Esophagus muscularis mucosa (tissue), 4 donors: ENCODE measurements at regions not wholly inside any gene's neighbourhood (a gene's known extent, or its start where the extent isn't known, plus 50 kb on each side); places are given as distances from the start of the nearest gene placed in this dataset.

Experiments
- DNase-seq: peaks from one replicate; pipeline ENCODE4 v3.0.0-alpha.2; 2017; ENCODE audit errors: extremely low spot score
- H3K27ac ChIP-seq, 4 donors: fragments of 200-600 bp; sonication (generic); replicated peaks in 1 of 4; 1 replicate in 3 of 4; 2 replicates in 1 of 4; pipeline ENCODE4 v1.5.1; 2016 to 2019; ENCODE audit warnings: mild to moderate bottlenecking in 1 of 4
- H3K27me3 ChIP-seq, 4 donors: fragments of 200-600 bp; sonication (generic); one replicate each; pipeline versions ENCODE4 v1.5.1 to v1.6.0; 2016 to 2019
- H3K36me3 ChIP-seq, 4 donors: fragments of 200-600 bp; sonication (generic); one replicate each; pipeline ENCODE4 v1.5.1; 2016 to 2019
- H3K4me1 ChIP-seq, 4 donors: fragments of 200-600 bp; sonication (generic); one replicate each; pipeline ENCODE4 v1.5.1; 2016 to 2019
- H3K4me3 ChIP-seq, 4 donors: fragments of 200-600 bp; sonication (generic); 1 replicate in 2 of 4; 2 replicates in 2 of 4; pipeline ENCODE4 v1.5.1; 2016 to 2019; ENCODE audit warnings: mild to moderate bottlenecking in 4 of 4, moderate library complexity in 1 of 4
- H3K9me3 ChIP-seq, 4 donors: fragments of 200-600 bp; sonication (generic); 1 replicate in 3 of 4; 2 replicates in 1 of 4; pipeline ENCODE4 v1.5.1; 2016 to 2019
- EP300 ChIP-seq: sonication (generic); formaldehyde crosslinking; IDR thresholded peaks from one replicate; pipeline ENCODE4 v1.6.1; 2017; ENCODE audit warnings: antibody characterized with exemption
- POLR2A ChIP-seq: fragments of 450-650 bp; IDR thresholded peaks from one replicate; pipeline ENCODE4 v1.6.1; 2017; ENCODE audit warnings: antibody characterized with exemption, moderate library complexity, mild to moderate bottlenecking, low read depth
- POLR2AphosphoS5 ChIP-seq, 2 donors: sonication (generic); formaldehyde crosslinking; IDR thresholded peaks; one replicate each; pipeline ENCODE4 v1.6.1; 2017; ENCODE audit warnings: antibody characterized with exemption in 2 of 2
- WGBS: methylation state at CpG from one replicate; pipeline ENCODE4 v1.1.5; 2018; 5-methylcytosine and 5-hydroxymethylcytosine counted together
- intact Hi-C: fragments of 100-400 bp; cut with DNase I; formaldehyde crosslinking; loops from one replicate; pipeline ENCODE4 v1.15.1; 2023
- TF ChIP-seq, protein P1 (sequence below), 3 experiments: fragments of 200-600 bp in 2 of 3; fragments of 450-650 bp in 1 of 3; sonication (generic) in 2 of 3; IDR thresholded peaks; one replicate each; pipeline ENCODE4 v1.5.1; 2017 to 2019; ENCODE audit warnings: antibody characterized with exemption in 3 of 3, mild to moderate bottlenecking in 2 of 3, moderate library complexity in 1 of 3

DNA sequence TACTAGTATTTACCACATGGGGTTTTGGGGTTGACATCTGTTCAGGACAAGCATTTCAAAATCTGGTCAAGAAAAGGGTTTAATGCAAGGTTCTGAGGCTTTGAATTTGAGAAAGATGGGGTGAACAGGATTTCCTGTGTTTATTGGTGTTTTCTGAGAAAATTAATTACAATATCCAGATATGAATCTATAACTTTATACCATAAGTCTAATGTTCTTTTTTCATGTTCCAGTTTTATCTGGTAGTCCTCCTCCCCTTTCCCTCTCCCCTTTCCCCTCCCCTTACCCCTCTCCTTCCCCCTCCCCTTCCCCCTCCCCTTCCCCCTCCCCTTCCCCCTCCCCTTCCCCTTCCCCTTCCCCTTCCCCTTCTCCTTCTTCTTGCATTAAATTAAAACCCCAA lies 1518.2 kb upstream of the TMEFF2 start:
- H3K36me3 ChIP-seq = no peaks in the 10 kb centered on the region
- H3K4me3 ChIP-seq = no peak overlapping the region
- DNase-seq = no peak
- intact Hi-C loops = no loop called here
- TF ChIP-seq POLR2AphosphoS5 (IDR thresholded peaks at IDR 0.05) (no peak), EP300 (no peak), POLR2A (no peak)
- TF ChIP-seq, protein P1, sequence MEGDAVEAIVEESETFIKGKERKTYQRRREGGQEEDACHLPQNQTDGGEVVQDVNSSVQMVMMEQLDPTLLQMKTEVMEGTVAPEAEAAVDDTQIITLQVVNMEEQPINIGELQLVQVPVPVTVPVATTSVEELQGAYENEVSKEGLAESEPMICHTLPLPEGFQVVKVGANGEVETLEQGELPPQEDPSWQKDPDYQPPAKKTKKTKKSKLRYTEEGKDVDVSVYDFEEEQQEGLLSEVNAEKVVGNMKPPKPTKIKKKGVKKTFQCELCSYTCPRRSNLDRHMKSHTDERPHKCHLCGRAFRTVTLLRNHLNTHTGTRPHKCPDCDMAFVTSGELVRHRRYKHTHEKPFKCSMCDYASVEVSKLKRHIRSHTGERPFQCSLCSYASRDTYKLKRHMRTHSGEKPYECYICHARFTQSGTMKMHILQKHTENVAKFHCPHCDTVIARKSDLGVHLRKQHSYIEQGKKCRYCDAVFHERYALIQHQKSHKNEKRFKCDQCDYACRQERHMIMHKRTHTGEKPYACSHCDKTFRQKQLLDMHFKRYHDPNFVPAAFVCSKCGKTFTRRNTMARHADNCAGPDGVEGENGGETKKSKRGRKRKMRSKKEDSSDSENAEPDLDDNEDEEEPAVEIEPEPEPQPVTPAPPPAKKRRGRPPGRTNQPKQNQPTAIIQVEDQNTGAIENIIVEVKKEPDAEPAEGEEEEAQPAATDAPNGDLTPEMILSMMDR (IDR thresholded peaks at IDR 0.05) = no peak
- H3K27me3 ChIP-seq = no peaks in the 10 kb centered on the region
- no peaks in the 10 kb centered on the region for H3K9me3 ChIP-seq
- H3K27ac ChIP-seq = no peak overlapping the region
- no peaks in the 10 kb centered on the region for H3K4me1 ChIP-seq

GRCh38 chr2:193703411-193703810 lies 1508.7 kb upstream of the TMEFF2 start:
- no peak overlapping the region for H3K27ac ChIP-seq
- peaks cover 0 to 4% (median 0%) of the 10 kb centered on the region in 4 donors for H3K9me3 ChIP-seq
- DNase-seq = no peak
- no peak overlapping the region for H3K4me3 ChIP-seq
- intact Hi-C loops = no loop called here
- TF ChIP-seq POLR2A (no peak), EP300 (no peak), POLR2AphosphoS5 (IDR thresholded peaks at IDR 0.05) (no peak)
- TF ChIP-seq, protein P1 (IDR thresholded peaks at IDR 0.05) = no peak
- WGBS = 67% methylated on average over 2 of the region's 2 CpGs
- no peaks in the 10 kb centered on the region for H3K4me1 ChIP-seq
- H3K27me3 ChIP-seq = no peaks in the 10 kb centered on the region
- H3K36me3 ChIP-seq = no peaks in the 10 kb centered on the region

DNA sequence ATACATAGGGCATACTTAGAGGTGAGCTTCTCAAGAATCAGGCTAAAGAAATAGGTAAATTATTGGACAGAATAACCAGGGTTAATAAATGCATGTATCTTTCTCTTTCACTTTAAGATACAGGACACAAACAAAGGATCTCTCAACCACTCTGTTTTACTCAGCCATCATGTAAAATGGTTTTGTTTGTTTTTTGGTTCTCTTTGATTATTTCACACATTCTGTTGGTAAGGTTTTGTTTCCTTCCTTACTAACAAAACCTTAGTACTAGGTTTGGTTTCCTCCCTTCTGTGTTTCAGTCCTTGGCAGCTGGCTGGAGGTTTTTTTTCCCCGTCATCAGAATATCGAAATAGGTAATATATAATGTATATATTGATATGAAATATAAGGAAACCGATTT lies 1506.8 kb upstream of the TMEFF2 start:
- TF ChIP-seq POLR2A = no peak
- TF ChIP-seq, protein P1 (IDR thresholded peaks at IDR 0.05) = no peak
- TF ChIP-seq POLR2AphosphoS5 (IDR thresholded peaks at IDR 0.05) = no peak
- TF ChIP-seq EP300 = no peak
- no peaks in the 10 kb centered on the region for H3K4me1 ChIP-seq
- H3K27me3 ChIP-seq = no peaks in the 10 kb centered on the region
- intact Hi-C loops = no loop called here
- 90% methylated on average over 3 of the region's 3 CpGs for WGBS
- H3K4me3 ChIP-seq = no peak overlapping the region
- no peak overlapping the region for H3K27ac ChIP-seq
- H3K36me3 ChIP-seq = no peaks in the 10 kb centered on the region
- peaks cover 0 to 4% (median 0%) of the 10 kb centered on the region in 4 donors for H3K9me3 ChIP-seq
- no peak for DNase-seq

DNA sequence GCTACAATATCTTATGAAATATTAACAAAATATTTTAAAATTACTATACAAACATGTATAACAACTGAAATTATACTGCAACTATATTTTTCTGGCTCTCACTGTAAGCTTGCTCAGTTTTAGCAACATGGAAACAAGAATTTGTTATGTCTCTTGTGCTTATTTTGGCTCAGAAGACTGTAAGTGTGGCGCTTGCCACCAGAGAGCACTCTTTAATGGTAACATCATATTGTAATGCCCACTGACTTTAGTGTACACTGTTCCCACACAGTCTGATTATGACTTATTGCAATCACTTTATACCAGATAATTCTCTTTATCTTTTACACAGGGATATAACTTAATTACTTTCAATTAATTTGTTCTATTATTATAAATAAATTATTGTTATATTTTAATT lies 1500.6 kb upstream of the TMEFF2 start:
- WGBS = 68% methylated on average over 1 of the region's 1 CpG
- Histone ChIP-seq H3K4me3 (no peak overlapping the region), H3K4me1 (no peaks in the 10 kb centered on the region), H3K27ac (no peak overlapping the region), H3K36me3 (no peaks in the 10 kb centered on the region), H3K9me3 (no peaks in the 10 kb centered on the region), H3K27me3 (no peaks in the 10 kb centered on the region)
- intact Hi-C loops = no loop called here
- DNase-seq = no peak
- TF ChIP-seq POLR2AphosphoS5 (IDR thresholded peaks at IDR 0.05) (no peak), EP300 (no peak), POLR2A (no peak)
- TF ChIP-seq, protein P1 (IDR thresholded peaks at IDR 0.05) = no peak

DNA sequence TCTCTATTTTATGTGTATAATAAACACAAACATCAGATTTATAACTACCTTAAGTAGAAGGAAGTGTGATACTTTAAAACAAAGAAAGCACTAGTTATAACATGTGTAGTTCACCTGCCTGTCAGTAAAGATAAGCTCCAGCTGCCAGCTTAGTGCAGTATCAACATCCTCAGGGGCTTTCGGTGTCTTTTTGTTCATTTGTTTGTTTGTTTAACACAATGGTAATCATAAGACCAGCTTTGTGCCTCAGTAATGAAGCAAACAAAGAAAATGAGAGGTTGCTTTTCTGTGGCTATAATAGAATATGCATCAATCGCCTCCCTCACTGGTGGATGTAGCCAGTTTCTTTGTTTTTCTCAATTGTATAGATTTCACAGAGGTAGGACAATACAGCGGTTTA lies 1499.0 kb upstream of the TMEFF2 start:
- WGBS = 78% methylated on average over 3 of the region's 3 CpGs
- DNase-seq = no peak

More for the DNA sequence above, 1499.0 kb upstream of the TMEFF2 start:
- H3K27ac ChIP-seq = no peak overlapping the region
- TF ChIP-seq POLR2A = no peak
- no peaks in the 10 kb centered on the region for H3K4me1 ChIP-seq
- no peak overlapping the region for H3K4me3 ChIP-seq
- H3K27me3 ChIP-seq = no peaks in the 10 kb centered on the region
- intact Hi-C loops = no loop called here
- no peaks in the 10 kb centered on the region for H3K36me3 ChIP-seq
- no peaks in the 10 kb centered on the region for H3K9me3 ChIP-seq
